ENCODE measurements at regions not wholly inside any gene's neighbourhood (a gene's known extent, or its start where the extent isn't known, plus 50 kb on each side); places are given as distances from the start of the nearest gene placed in this dataset.

- TF ChIP-seq CTCF (IDR thresholded peaks at IDR 0.05): no peak
- no peak for TF ChIP-seq POLR2A (IDR thresholded peaks at IDR 0.05)
- no peak for TF ChIP-seq POLR2AphosphoS5 (IDR thresholded peaks at IDR 0.05)
These were observed 171.4 kb downstream of the KITLG start for GRCh38 chr12:88408823-88409222.

All from upper lobe of left lung (tissue), 4 donors.